Lower lobe of right lung (tissue), 2 donors: ENCODE measurements at regions not wholly inside any gene's neighbourhood (a gene's known extent, or its start where the extent isn't known, plus 50 kb on each side); places are given as distances from the start of the nearest gene placed in this dataset.

ENCODE experiments used
- ATAC-seq, 2 donors: fragments of 200-7000 bp; cut with Tn5 transposase; one replicate each; pipeline ENCODE4 v1.9.1; 2020 to 2022; ENCODE audit warnings: mild to moderate bottlenecking in 2 of 2, moderate library complexity in 2 of 2
- DNase-seq: peaks from one replicate; pipeline ENCODE4 v3.0.0-alpha.2; 2020
- H3K27ac ChIP-seq: fragments of 200-600 bp; one replicate; pipeline ENCODE4 v1.8.0; 2022
- H3K27me3 ChIP-seq: fragments of 200-600 bp; one replicate; pipeline ENCODE4 v1.8.0; 2022; ENCODE audit warnings: low read depth
- H3K36me3 ChIP-seq: fragments of 200-600 bp; one replicate; pipeline ENCODE4 v1.8.0; 2022; ENCODE audit warnings: mild to moderate bottlenecking
- H3K4me1 ChIP-seq: fragments of 200-600 bp; one replicate; pipeline ENCODE4 v1.8.0; 2022
- H3K4me3 ChIP-seq: fragments of 200-600 bp; one replicate; pipeline ENCODE4 v1.8.0; 2022; ENCODE audit warnings: mild to moderate bottlenecking
- H3K9me3 ChIP-seq: fragments of 200-600 bp; one replicate; pipeline ENCODE4 v1.8.0; 2022
- intact Hi-C: fragments of 100-400 bp; cut with DNase I; formaldehyde crosslinking; loops from one replicate; pipeline ENCODE4 v1.11.0; 2022
- TF ChIP-seq, protein P1 (sequence below): fragments of 200-600 bp; IDR thresholded peaks from one replicate; pipeline ENCODE4 v1.8.0; 2022; ENCODE audit warnings: antibody characterized with exemption, mild to moderate bottlenecking
- donor health status: DM: no; HTN: yes; CAD: no; lungs with severe emphysema.

DNA sequence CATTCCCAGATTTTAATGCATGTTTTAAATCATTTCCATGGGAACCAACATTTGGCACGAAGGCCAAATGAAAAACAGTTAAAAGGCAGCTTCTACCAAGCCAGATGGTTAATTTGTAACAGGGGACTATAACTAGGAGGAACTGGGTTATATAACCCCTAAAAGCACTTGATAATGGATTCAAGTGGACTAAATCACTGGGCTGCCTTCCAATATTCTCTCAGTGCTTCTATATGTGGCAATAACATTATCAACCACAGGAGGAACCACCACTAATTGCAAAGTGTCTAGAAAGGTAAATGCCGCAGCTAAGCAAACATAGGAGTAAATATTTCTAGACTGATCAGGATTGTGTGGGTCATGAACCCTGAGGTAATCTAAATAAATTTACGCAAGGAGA lies 391.5 kb downstream of the UBE2NL start:
- TF ChIP-seq, protein P1, sequence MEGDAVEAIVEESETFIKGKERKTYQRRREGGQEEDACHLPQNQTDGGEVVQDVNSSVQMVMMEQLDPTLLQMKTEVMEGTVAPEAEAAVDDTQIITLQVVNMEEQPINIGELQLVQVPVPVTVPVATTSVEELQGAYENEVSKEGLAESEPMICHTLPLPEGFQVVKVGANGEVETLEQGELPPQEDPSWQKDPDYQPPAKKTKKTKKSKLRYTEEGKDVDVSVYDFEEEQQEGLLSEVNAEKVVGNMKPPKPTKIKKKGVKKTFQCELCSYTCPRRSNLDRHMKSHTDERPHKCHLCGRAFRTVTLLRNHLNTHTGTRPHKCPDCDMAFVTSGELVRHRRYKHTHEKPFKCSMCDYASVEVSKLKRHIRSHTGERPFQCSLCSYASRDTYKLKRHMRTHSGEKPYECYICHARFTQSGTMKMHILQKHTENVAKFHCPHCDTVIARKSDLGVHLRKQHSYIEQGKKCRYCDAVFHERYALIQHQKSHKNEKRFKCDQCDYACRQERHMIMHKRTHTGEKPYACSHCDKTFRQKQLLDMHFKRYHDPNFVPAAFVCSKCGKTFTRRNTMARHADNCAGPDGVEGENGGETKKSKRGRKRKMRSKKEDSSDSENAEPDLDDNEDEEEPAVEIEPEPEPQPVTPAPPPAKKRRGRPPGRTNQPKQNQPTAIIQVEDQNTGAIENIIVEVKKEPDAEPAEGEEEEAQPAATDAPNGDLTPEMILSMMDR, result no peak
- Histone ChIP-seq H3K4me3 (no peak overlapping the region), H3K4me1 (no peaks in the 10 kb centered on the region), H3K27me3 (no peaks in the 10 kb centered on the region), H3K9me3 (no peaks in the 10 kb centered on the region), H3K36me3 (no peaks in the 10 kb centered on the region), H3K27ac (no peak overlapping the region)
- intact Hi-C loops, result no loop called here
- no peak for DNase-seq
- ATAC-seq, result peak; percentile 68 to 94

DNA sequence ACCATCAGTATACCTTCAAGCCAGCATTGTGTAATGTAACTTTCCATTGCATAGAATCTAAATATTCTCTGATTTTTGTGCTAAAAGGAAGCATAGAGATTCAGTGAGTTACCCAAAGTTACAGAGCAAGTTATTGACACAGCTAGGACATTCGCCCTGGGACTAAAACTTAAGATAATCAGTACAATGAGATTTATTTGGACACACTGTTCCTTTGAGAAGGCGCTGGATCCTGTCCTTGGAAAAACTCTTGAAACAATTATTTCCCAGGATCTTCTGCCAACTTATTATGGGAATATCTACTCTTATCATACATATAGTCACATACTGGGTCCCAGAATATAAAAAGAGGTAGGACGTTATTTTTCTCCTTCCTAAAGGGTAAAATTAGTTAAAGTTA lies 392.0 kb downstream of the UBE2NL start:
- Histone ChIP-seq H3K4me3 (no peak overlapping the region), H3K27ac (no peak overlapping the region), H3K36me3 (no peaks in the 10 kb centered on the region), H3K9me3 (no peaks in the 10 kb centered on the region), H3K4me1 (no peaks in the 10 kb centered on the region), H3K27me3 (no peaks in the 10 kb centered on the region)
- TF ChIP-seq, protein P1, result no peak
- intact Hi-C loops, result no loop called here
- DNase-seq (no peak), ATAC-seq (peak in 1 of 2 donors; percentile 10)

DNA sequence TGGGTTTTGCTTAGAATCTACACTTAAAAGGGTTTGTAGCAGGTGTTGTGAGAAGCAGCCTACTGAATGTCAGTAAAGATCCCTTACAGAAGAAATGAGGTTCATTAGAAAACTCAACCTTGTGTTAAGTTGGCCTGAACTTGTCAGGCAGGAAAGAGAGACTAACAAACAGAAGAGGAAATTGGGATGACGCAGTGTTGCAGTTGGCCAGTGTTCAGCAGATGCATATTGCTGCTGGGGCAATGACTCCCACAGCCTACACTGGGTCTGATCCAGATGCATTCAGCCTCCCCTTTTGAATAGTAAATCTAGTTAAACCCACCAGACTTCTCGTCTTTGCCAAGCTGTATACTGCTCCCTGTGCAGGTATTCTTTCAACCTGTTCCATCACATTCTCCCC lies 409.4 kb downstream of the UBE2NL start:
- intact Hi-C loops, result no loop called here
- DNase-seq (no peak), ATAC-seq (no peak)
- Histone ChIP-seq H3K4me3 (no peak overlapping the region), H3K4me1 (no peaks in the 10 kb centered on the region), H3K27ac (no peak overlapping the region), H3K36me3 (no peaks in the 10 kb centered on the region), H3K27me3 (no peaks in the 10 kb centered on the region), H3K9me3 (no peaks in the 10 kb centered on the region)
- TF ChIP-seq, protein P1, result no peak

DNA sequence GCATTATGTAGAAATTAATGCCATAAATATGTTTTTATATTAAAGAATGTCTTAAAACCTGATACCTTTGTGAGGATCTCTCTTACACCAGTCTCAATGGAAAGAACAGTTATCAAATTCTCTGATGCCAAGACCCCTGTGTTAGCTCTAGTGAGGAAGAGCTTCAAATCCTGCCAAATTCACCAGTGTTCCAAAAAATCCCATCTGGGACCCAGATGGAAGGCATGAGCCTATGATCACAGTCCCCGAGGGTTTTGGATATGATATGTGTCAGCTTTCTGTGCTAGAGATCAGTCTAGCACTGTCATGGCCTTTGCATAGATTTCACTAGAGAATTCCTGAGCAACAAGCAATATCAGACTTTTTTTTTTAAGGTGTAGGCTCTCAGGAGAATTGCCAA lies 412.1 kb downstream of the UBE2NL start:
- DNase-seq (no peak), ATAC-seq (no peak)
- Histone ChIP-seq H3K27ac (no peak overlapping the region), H3K36me3 (no peaks in the 10 kb centered on the region), H3K9me3 (no peaks in the 10 kb centered on the region), H3K4me3 (no peak overlapping the region), H3K4me1 (no peaks in the 10 kb centered on the region), H3K27me3 (no peaks in the 10 kb centered on the region)
- intact Hi-C loops, result no loop called here
- TF ChIP-seq, protein P1, result no peak

DNA sequence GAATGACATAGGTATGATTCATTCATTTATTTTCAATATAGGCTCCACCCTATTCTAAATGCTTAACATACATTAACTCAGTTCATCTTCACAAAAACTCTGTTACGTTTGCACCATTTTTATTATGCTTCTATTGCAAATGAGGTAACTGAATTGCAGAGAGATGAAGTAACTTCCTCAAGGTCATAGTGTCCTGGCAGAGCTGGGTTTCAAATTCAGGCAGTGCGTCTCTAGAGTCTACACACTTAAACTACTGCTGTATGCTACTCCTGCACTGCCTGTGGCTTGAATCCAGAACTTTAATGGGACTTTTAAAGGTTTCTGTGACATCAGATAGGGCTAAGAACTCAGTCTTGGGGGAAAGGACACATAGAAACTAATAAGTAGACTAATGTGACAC lies 413.4 kb downstream of the UBE2NL start:
- intact Hi-C loops, result no loop called here
- Histone ChIP-seq H3K4me3 (no peak overlapping the region), H3K9me3 (no peaks in the 10 kb centered on the region), H3K4me1 (no peaks in the 10 kb centered on the region), H3K27me3 (no peaks in the 10 kb centered on the region), H3K27ac (no peak overlapping the region), H3K36me3 (no peaks in the 10 kb centered on the region)
- DNase-seq, result no peak
- TF ChIP-seq, protein P1, result no peak
- no peak for ATAC-seq

DNA sequence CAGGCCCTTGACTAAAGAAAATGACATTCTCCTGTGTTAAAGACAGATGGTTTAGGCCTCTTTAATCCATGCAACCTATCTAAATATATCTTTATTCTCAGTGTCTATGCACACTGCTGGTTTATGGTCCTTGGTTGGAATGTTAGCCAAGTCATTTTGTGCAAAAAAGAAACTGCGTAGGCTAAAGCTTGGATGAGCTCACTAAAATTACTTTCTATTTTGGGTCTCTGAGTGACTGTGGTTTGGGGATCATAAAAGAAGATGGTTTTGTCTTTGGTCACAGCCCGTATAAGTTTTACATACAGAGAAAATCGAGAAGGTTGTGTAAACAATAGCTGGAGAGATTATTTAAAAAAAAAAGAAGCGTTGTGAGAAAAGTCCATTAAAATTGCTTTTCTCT lies 443.6 kb downstream of the UBE2NL start:
- Histone ChIP-seq H3K4me1 (no peaks in the 10 kb centered on the region), H3K4me3 (no peak overlapping the region), H3K36me3 (no peaks in the 10 kb centered on the region), H3K9me3 (no peaks in the 10 kb centered on the region), H3K27ac (no peak overlapping the region), H3K27me3 (no peaks in the 10 kb centered on the region)
- intact Hi-C loops, result no loop called here
- DNase-seq (no peak), ATAC-seq (no peak)
- TF ChIP-seq, protein P1, result no peak
